MCF 10A (cell line): ENCODE measurements at regions not wholly inside any gene's neighbourhood (a gene's known extent, or its start where the extent isn't known, plus 50 kb on each side); places are given as distances from the start of the nearest gene placed in this dataset.

Experiments
- BruUV-seq: library from RNA; stranded (reverse); fragments of 400-500 nt; replicated peaks from 2 replicates; lab custom pipeline; 2021; lab: Mats Ljungman, UMichigan
- CTCF ChIA-PET: fragments of 300-600 bp; sonication (Branson Sonifier 250); formaldehyde crosslinking; extraction: SDS; loops from one replicate; lab custom pipeline; 2021; ENCODE audit warnings: antibody characterized with exemption, inconsistent platforms; lab: Yijun Ruan, JAX
- POLR2A ChIA-PET: fragments of 300-600, 350-650 bp; sonication (Branson Sonifier 250); formaldehyde crosslinking; extraction: SDS; loops from one replicate; lab custom pipeline; 2020; ENCODE audit warnings: antibody characterized with exemption, inconsistent platforms; lab: Yijun Ruan, JAX
- DNase-seq: peaks from one replicate; pipeline ENCODE4 v3.0.0-alpha.2; 2018; ENCODE audit not compliant: unreplicated experiment
- H3K27ac Mint-ChIP-seq: one replicate; pipeline ENCODE4 v1.8.0; 2022; ENCODE audit warnings: mild to moderate bottlenecking, low read depth, mixed read lengths; ENCODE audit not compliant: unreplicated experiment
- H3K27me3 Mint-ChIP-seq: one replicate; pipeline ENCODE4 v1.8.0; 2022; ENCODE audit warnings: mixed read lengths; ENCODE audit not compliant: insufficient read depth, unreplicated experiment
- H3K36me3 Mint-ChIP-seq: one replicate; pipeline ENCODE4 v1.8.0; 2022; ENCODE audit warnings: mild to moderate bottlenecking, moderate library complexity, mixed read lengths; ENCODE audit not compliant: insufficient read depth, unreplicated experiment
- H3K4me1 Mint-ChIP-seq: one replicate; pipeline ENCODE4 v1.8.0; 2022; ENCODE audit warnings: mixed read lengths; ENCODE audit not compliant: insufficient read depth, unreplicated experiment
- H3K4me3 Mint-ChIP-seq: one replicate; pipeline ENCODE4 v1.8.0; 2022; ENCODE audit warnings: mild to moderate bottlenecking, moderate library complexity, mixed read lengths; ENCODE audit not compliant: unreplicated experiment
- H3K9me3 Mint-ChIP-seq: one replicate; pipeline ENCODE4 v1.8.0; 2022; ENCODE audit warnings: mixed read lengths; ENCODE audit not compliant: unreplicated experiment
- intact Hi-C: fragments of 100-400 bp; cut with micrococcal nuclease; formaldehyde crosslinking; loops from 2 replicates; pipeline ENCODE4 v1.14.1; 2022
- TF ChIP-seq, protein P1 (sequence below): fragments of 200-600 bp; IDR thresholded peaks from one replicate; pipeline ENCODE4 v1.8.0; 2022; ENCODE audit warnings: antibody characterized with exemption, mild to moderate bottlenecking; ENCODE audit not compliant: unreplicated experiment

GRCh38 chr4:57205580-57205979 lies 95.4 kb upstream of the IGFBP7 start:
- peaks cover 11% of the 10 kb centered on the region for H3K9me3 Mint-ChIP-seq
- ChIA-PET CTCF (no interaction called here), POLR2A (no interaction called here)
- no peak overlapping the region for H3K27ac Mint-ChIP-seq
- TF ChIP-seq, protein P1, sequence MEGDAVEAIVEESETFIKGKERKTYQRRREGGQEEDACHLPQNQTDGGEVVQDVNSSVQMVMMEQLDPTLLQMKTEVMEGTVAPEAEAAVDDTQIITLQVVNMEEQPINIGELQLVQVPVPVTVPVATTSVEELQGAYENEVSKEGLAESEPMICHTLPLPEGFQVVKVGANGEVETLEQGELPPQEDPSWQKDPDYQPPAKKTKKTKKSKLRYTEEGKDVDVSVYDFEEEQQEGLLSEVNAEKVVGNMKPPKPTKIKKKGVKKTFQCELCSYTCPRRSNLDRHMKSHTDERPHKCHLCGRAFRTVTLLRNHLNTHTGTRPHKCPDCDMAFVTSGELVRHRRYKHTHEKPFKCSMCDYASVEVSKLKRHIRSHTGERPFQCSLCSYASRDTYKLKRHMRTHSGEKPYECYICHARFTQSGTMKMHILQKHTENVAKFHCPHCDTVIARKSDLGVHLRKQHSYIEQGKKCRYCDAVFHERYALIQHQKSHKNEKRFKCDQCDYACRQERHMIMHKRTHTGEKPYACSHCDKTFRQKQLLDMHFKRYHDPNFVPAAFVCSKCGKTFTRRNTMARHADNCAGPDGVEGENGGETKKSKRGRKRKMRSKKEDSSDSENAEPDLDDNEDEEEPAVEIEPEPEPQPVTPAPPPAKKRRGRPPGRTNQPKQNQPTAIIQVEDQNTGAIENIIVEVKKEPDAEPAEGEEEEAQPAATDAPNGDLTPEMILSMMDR: no peak
- intact Hi-C loops: no loop called here
- H3K4me1 Mint-ChIP-seq: no peaks in the 10 kb centered on the region
- H3K4me3 Mint-ChIP-seq: no peak overlapping the region
- no peaks in the 10 kb centered on the region for H3K36me3 Mint-ChIP-seq
- BruUV-seq: no TSS peak
- DNase-seq: no peak
- H3K27me3 Mint-ChIP-seq: no peaks in the 10 kb centered on the region

GRCh38 chr4:57200799-57201327 lies 90.7 kb upstream of the IGFBP7 start:
- no TSS peak for BruUV-seq
- H3K27me3 Mint-ChIP-seq: no peaks in the 10 kb centered on the region
- H3K27ac Mint-ChIP-seq: no peak overlapping the region
- H3K4me3 Mint-ChIP-seq: no peak overlapping the region
- CTCF ChIA-PET: interaction anchor here (2.2 kb wide), 1 partner anchor 10 kb away, joined by 8 read pairs; no protein-coding TSS in a partner anchor
- H3K9me3 Mint-ChIP-seq: no peaks in the 10 kb centered on the region
- intact Hi-C loops: no loop called here
- POLR2A ChIA-PET: interaction anchor here (0.9 kb wide), 1 partner anchor 15 kb away, joined by 3 read pairs; no protein-coding TSS in a partner anchor
- no peaks in the 10 kb centered on the region for H3K36me3 Mint-ChIP-seq
- no peaks in the 10 kb centered on the region for H3K4me1 Mint-ChIP-seq
- TF ChIP-seq, protein P1: no peak
- no peak for DNase-seq

GRCh38 chr4:57199267-57199666 lies 89.1 kb upstream of the IGFBP7 start:
- Mint-ChIP-seq H3K4me3 (no peak overlapping the region), H3K27ac (no peak overlapping the region), H3K27me3 (no peaks in the 10 kb centered on the region), H3K4me1 (no peaks in the 10 kb centered on the region), H3K36me3 (no peaks in the 10 kb centered on the region), H3K9me3 (no peaks in the 10 kb centered on the region)
- intact Hi-C loops: no loop called here
- ChIA-PET CTCF (interaction anchor here (0.8 to 1.1 kb wide), 4 partner anchors 8 to 72 kb away, joined by 3 read pairs; no protein-coding TSS in a partner anchor), POLR2A (no interaction called here)
- no peak for DNase-seq
- TF ChIP-seq, protein P1: no peak
- BruUV-seq: no TSS peak

GRCh38 chr4:57195622-57196021 lies 85.4 kb upstream of the IGFBP7 start:
- Mint-ChIP-seq H3K36me3 (no peaks in the 10 kb centered on the region), H3K4me1 (no peaks in the 10 kb centered on the region), H3K27me3 (no peaks in the 10 kb centered on the region), H3K4me3 (no peak overlapping the region), H3K27ac (no peak overlapping the region), H3K9me3 (no peaks in the 10 kb centered on the region)
- no peak for DNase-seq
- intact Hi-C loops: no loop called here
- ChIA-PET CTCF (no interaction called here), POLR2A (no interaction called here)
- BruUV-seq: no TSS peak
- TF ChIP-seq, protein P1: no peak
